ENCODE measurements at regions not wholly inside any gene's neighbourhood (a gene's known extent, or its start where the extent isn't known, plus 50 kb on each side); places are given as distances from the start of the nearest gene placed in this dataset.

DNA sequence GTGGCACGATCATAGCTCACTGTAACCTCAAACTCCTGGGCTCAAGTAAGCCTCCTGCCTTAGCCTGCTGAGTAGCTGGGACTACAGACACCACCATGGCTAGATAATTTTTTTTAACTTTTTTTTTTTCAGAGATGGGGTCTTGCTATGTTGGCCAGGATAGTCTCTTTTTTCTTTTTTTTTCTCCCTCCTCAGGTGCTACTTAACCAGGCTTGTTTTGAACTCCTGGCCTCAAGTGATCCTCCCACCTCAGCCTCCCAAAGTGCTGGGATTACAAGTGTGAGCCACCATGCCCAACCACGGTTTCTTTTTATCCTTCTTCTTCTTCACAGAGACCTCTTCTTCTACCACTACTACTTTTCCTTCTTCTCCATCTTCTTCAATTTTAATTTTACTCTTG is 53.8 kb upstream of the MAP4 start:
- H3K9me3 ChIP-seq (ENCODE audit: control insufficient read depth in 4 of 4, low read length in 3 of 4), result no peaks in the 10 kb centered on the region
- no peak for TF ChIP-seq RAD21 (IDR thresholded peaks at IDR 0.05)
- no peak for TF ChIP-seq HNF4G (IDR thresholded peaks at IDR 0.05)
- TF ChIP-seq SP1 (IDR thresholded peaks at IDR 0.05), result no peak
- no peak for TF ChIP-seq REST (IDR thresholded peaks at IDR 0.05)
- TF ChIP-seq FOXA1 (IDR thresholded peaks at IDR 0.05), result no peak
- TF ChIP-seq RXRA (IDR thresholded peaks at IDR 0.05), result no peak
- TF ChIP-seq TAF1 (conservative IDR thresholded peaks at IDR 0.05), result no peak
- no peak for TF ChIP-seq EGR1 (IDR thresholded peaks at IDR 0.05; ENCODE audit: low read depth in 2 of 2)
- no peak for TF ChIP-seq YY1 (IDR thresholded peaks at IDR 0.05)
- TF ChIP-seq, protein P1, sequence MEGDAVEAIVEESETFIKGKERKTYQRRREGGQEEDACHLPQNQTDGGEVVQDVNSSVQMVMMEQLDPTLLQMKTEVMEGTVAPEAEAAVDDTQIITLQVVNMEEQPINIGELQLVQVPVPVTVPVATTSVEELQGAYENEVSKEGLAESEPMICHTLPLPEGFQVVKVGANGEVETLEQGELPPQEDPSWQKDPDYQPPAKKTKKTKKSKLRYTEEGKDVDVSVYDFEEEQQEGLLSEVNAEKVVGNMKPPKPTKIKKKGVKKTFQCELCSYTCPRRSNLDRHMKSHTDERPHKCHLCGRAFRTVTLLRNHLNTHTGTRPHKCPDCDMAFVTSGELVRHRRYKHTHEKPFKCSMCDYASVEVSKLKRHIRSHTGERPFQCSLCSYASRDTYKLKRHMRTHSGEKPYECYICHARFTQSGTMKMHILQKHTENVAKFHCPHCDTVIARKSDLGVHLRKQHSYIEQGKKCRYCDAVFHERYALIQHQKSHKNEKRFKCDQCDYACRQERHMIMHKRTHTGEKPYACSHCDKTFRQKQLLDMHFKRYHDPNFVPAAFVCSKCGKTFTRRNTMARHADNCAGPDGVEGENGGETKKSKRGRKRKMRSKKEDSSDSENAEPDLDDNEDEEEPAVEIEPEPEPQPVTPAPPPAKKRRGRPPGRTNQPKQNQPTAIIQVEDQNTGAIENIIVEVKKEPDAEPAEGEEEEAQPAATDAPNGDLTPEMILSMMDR (IDR thresholded peaks at IDR 0.05; ENCODE audit: low read depth, low read length, missing input control), result no peak
- TF ChIP-seq NR2F2 (IDR thresholded peaks at IDR 0.05), result no peak
- TF ChIP-seq HNF4A (conservative IDR thresholded peaks at IDR 0.05), result no peak
- no peak for TF ChIP-seq GABPA (IDR thresholded peaks at IDR 0.05 in 1 of 2, conservative IDR thresholded peaks at IDR 0.05 in 1 of 2)
- TF ChIP-seq, protein P2, sequence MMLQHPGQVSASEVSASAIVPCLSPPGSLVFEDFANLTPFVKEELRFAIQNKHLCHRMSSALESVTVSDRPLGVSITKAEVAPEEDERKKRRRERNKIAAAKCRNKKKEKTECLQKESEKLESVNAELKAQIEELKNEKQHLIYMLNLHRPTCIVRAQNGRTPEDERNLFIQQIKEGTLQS (IDR thresholded peaks at IDR 0.05), result no peak
- no peak for TF ChIP-seq JUND (IDR thresholded peaks at IDR 0.05)
- 94% methylated on average over 2 of the region's 2 CpGs for WGBS
- no peak for DNase-seq (ENCODE audit: low spot score)
- H3K4me1 ChIP-seq (ENCODE audit: control insufficient read depth in 4 of 4, insufficient read depth in 4 of 4, low read length in 3 of 4), result peaks cover 0 to 5% (median 2%) of the 10 kb centered on the region in 4 donors
- H3K9ac ChIP-seq (ENCODE audit: low read depth in 1 of 2, low read length in 2 of 2), result no peak overlapping the region
- no peak overlapping the region for H3K27ac ChIP-seq (ENCODE audit: low read depth in 1 of 2, low read length in 2 of 2)
- no peaks in the 10 kb centered on the region for H3K27me3 ChIP-seq (ENCODE audit: control insufficient read depth in 4 of 4, insufficient read depth in 4 of 4, low read length in 3 of 4)
- no peak overlapping the region for H3K4me3 ChIP-seq (ENCODE audit: low read depth in 1 of 3, low read length in 3 of 3)
- H3K36me3 ChIP-seq (ENCODE audit: control insufficient read depth in 4 of 4, insufficient read depth in 3 of 4, low read depth in 1 of 4, low read length in 3 of 4), result peaks cover 0 to 1% (median 0%) of the 10 kb centered on the region in 4 donors

- H3K27me3 ChIP-seq (ENCODE audit: control insufficient read depth in 4 of 4, insufficient read depth in 4 of 4, low read length in 3 of 4), result no peaks in the 10 kb centered on the region
- peaks cover 0 to 1% (median 0%) of the 10 kb centered on the region in 4 donors for H3K36me3 ChIP-seq (ENCODE audit: control insufficient read depth in 4 of 4, insufficient read depth in 3 of 4, low read depth in 1 of 4, low read length in 3 of 4)
- DNase-seq (ENCODE audit: low spot score), result no peak
- H3K9ac ChIP-seq (ENCODE audit: low read depth in 1 of 2, low read length in 2 of 2), result no peak overlapping the region
- H3K4me1 ChIP-seq (ENCODE audit: control insufficient read depth in 4 of 4, insufficient read depth in 4 of 4, low read length in 3 of 4), result peaks cover 0 to 5% (median 2%) of the 10 kb centered on the region in 4 donors
- H3K27ac ChIP-seq (ENCODE audit: low read depth in 1 of 2, low read length in 2 of 2), result no peak overlapping the region
- peak; percentile 30 for TF ChIP-seq HNF4G (IDR thresholded peaks at IDR 0.05)
- TF ChIP-seq NR2F2 (IDR thresholded peaks at IDR 0.05), result no peak
- TF ChIP-seq HNF4A (conservative IDR thresholded peaks at IDR 0.05), result peak; percentile 63 to 76
- H3K4me3 ChIP-seq (ENCODE audit: low read depth in 1 of 3, low read length in 3 of 3), result no peak overlapping the region
- H3K9me3 ChIP-seq (ENCODE audit: control insufficient read depth in 4 of 4, low read length in 3 of 4), result no peaks in the 10 kb centered on the region
Observed at GRCh38 chr3:48069339-48069738, 53.1 kb upstream of the MAP4 start.
